HCT116 (cell line): ENCODE measurements at regions not wholly inside any gene's neighbourhood (a gene's known extent, or its start where the extent isn't known, plus 50 kb on each side); places are given as distances from the start of the nearest gene placed in this dataset.

Experiments used
- FOSL1 ChIP-seq: IDR thresholded peaks from 2 replicates; pipeline ENCODE4 v1.6.1; 2012; ENCODE audit warnings: low read depth
- TF ChIP-seq, protein P1 (sequence below), 3 experiments: fragments of 200-600 bp in 1 of 3; sonication (generic) in 1 of 3; IDR thresholded peaks in 2 of 3; conservative IDR thresholded peaks in 1 of 3; 2 replicates each; pipeline ENCODE4 v1.5.1; 2012 to 2017; ENCODE audit warnings: low read depth in 2 of 3, low read length in 2 of 3, antibody characterized with exemption in 1 of 3, borderline replicate concordance in 1 of 3, control low read depth in 1 of 3, mild to moderate bottlenecking in 1 of 3, mixed read lengths in 1 of 3, mixed run types in 1 of 3, moderate library complexity in 1 of 3; ENCODE audit not compliant: insufficient read depth in 1 of 3

DNA sequence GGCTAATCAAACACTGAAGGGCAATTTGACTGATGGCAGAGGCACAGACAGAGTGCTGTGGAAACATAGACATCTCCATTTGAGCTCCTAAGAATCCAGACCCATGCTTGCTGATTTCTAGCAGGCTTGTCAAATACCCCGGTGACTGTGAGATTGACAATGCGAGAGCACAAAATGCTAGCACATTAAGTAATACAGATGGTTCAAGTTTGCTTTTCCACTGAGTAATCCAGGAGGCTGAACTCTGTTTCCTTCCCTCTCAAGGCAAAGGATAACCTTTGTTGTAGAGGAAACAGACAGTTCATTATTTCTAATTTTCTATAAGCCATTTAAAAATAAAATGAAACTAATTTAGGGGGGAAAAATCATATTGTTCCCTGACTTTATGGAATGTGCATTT, 256.5 kb upstream of the CRY1 start:
- TF ChIP-seq, protein P1, sequence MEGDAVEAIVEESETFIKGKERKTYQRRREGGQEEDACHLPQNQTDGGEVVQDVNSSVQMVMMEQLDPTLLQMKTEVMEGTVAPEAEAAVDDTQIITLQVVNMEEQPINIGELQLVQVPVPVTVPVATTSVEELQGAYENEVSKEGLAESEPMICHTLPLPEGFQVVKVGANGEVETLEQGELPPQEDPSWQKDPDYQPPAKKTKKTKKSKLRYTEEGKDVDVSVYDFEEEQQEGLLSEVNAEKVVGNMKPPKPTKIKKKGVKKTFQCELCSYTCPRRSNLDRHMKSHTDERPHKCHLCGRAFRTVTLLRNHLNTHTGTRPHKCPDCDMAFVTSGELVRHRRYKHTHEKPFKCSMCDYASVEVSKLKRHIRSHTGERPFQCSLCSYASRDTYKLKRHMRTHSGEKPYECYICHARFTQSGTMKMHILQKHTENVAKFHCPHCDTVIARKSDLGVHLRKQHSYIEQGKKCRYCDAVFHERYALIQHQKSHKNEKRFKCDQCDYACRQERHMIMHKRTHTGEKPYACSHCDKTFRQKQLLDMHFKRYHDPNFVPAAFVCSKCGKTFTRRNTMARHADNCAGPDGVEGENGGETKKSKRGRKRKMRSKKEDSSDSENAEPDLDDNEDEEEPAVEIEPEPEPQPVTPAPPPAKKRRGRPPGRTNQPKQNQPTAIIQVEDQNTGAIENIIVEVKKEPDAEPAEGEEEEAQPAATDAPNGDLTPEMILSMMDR (IDR thresholded peaks at IDR 0.05 in 2 of 3, conservative IDR thresholded peaks at IDR 0.05 in 1 of 3; ENCODE audit: borderline replicate concordance in 1 of 3, insufficient read depth in 1 of 3, low read depth in 2 of 3, low read length in 2 of 3): no peak
- TF ChIP-seq FOSL1: no peak
